Neutrophil (primary cell): ENCODE measurements at regions not wholly inside any gene's neighbourhood (a gene's known extent, or its start where the extent isn't known, plus 50 kb on each side); places are given as distances from the start of the nearest gene placed in this dataset.

ENCODE experiments used
- H3K27ac ChIP-seq: fragments of 200-600 bp; sonication (generic); 2 replicates; pipeline ENCODE4 v1.5.1; 2016; ENCODE audit warnings: mild to moderate bottlenecking, moderate library complexity
- H3K27me3 ChIP-seq: fragments of 200-600 bp; sonication (generic); 2 replicates; pipeline ENCODE4 v1.6.0; 2016; ENCODE audit warnings: mild to moderate bottlenecking
- H3K36me3 ChIP-seq: fragments of 200-600 bp; sonication (generic); 2 replicates; pipeline ENCODE4 v1.5.1; 2017
- H3K4me1 ChIP-seq, 2 experiments: fragments of 200-600 bp in 1 of 2; sonication (generic) in 1 of 2; 1 replicate in 1 of 2; 2 replicates in 1 of 2; pipeline versions ENCODE4 v1.5.1 to v1.6.1; 2013 to 2016; ENCODE audit warnings: low read depth in 1 of 2, low read length in 1 of 2, mild to moderate bottlenecking in 1 of 2, moderate library complexity in 1 of 2; ENCODE audit not compliant: control insufficient read depth in 1 of 2, insufficient read depth in 1 of 2
- H3K4me3 ChIP-seq, 2 experiments: fragments of 200-600 bp in 1 of 2; sonication (generic) in 1 of 2; 1 replicate in 1 of 2; 2 replicates in 1 of 2; pipeline ENCODE4 v1.5.1; 2013 to 2016; ENCODE audit warnings: low read depth in 1 of 2, low read length in 1 of 2, mild to moderate bottlenecking in 1 of 2, moderate library complexity in 1 of 2
- H3K9me3 ChIP-seq: fragments of 200-600 bp; sonication (generic); 2 replicates; pipeline ENCODE4 v1.5.1; 2016
- TF ChIP-seq, protein P1 (sequence below): fragments of 200-600 bp; sonication (generic); IDR thresholded peaks from 2 replicates; pipeline ENCODE4 v1.5.1; 2016; ENCODE audit warnings: antibody characterized with exemption

DNA sequence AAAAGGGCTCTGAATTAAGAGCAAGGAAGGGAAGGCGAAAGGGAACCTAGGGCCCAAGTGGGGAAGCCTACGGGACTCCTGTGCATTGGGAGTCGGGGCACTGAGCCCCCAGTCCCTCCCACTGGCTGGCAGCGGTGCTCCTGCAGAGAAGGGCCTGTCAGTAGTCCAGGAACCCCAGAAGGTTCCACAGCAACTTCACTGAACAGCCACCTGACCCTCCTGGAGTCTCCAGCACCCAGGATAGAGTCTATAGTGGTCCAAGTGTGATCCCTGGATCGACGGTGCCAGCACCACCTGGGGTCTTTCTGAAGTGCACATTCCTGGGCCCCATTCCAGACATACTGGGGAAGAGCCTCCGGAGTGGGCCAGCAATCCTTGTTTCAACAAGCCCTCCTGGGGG is 100.0 kb upstream of the B3GAT1 start:
- H3K9me3 ChIP-seq = no peaks in the 10 kb centered on the region
- no peaks in the 10 kb centered on the region for H3K27me3 ChIP-seq
- H3K4me3 ChIP-seq = no peak overlapping the region
- H3K27ac ChIP-seq = no peak overlapping the region
- no peaks in the 10 kb centered on the region for H3K4me1 ChIP-seq
- H3K36me3 ChIP-seq = no peaks in the 10 kb centered on the region
- TF ChIP-seq, protein P1, sequence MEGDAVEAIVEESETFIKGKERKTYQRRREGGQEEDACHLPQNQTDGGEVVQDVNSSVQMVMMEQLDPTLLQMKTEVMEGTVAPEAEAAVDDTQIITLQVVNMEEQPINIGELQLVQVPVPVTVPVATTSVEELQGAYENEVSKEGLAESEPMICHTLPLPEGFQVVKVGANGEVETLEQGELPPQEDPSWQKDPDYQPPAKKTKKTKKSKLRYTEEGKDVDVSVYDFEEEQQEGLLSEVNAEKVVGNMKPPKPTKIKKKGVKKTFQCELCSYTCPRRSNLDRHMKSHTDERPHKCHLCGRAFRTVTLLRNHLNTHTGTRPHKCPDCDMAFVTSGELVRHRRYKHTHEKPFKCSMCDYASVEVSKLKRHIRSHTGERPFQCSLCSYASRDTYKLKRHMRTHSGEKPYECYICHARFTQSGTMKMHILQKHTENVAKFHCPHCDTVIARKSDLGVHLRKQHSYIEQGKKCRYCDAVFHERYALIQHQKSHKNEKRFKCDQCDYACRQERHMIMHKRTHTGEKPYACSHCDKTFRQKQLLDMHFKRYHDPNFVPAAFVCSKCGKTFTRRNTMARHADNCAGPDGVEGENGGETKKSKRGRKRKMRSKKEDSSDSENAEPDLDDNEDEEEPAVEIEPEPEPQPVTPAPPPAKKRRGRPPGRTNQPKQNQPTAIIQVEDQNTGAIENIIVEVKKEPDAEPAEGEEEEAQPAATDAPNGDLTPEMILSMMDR = no peak

- Histone ChIP-seq H3K4me1 (no peaks in the 10 kb centered on the region), H3K36me3 (no peaks in the 10 kb centered on the region), H3K27ac (no peak overlapping the region), H3K27me3 (no peaks in the 10 kb centered on the region), H3K4me3 (no peak overlapping the region), H3K9me3 (no peaks in the 10 kb centered on the region)
- TF ChIP-seq, protein P1 = no peak
Observed at GRCh38 chr11:134511255-134511654, 99.2 kb upstream of the B3GAT1 start.

DNA sequence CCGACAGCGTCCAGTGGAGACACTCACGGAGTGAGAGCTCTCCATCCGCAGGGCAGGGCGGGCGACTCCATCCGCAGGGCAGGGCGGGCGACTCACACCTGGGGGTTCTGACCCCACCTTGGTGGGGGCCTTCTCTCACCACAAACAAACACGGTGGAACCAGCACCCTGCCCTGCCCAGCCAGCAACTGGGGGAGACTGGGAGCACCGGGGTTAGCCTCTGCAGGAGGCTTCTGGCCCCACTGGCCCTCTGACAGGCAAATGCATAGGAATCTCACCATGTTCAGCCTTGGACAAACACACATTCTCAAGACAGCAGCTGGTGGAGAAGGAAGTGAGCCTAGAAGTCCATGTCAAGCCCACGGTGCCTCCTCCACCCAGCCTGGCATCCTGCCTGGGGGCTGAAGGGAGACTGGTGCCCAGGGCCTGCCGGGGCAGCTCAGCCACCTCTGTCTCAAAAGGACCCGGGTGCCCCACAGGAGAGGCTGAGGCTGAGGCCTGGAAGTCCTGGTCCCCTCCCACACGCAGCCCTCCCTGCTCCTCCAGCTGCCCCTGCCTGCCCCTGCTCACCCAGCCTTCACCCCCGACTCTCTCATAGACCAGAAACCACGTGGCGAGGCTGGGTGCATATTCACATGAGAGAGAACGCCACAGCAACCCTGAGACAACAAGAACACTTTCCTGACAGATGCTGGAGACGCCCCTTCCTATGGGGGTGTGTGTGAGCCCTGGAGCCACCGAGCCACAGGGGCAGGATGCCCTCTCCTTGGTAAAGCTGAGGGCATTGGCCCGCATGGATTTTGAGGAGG is 98.4 kb upstream of the B3GAT1 start:
- TF ChIP-seq, protein P1 = no peak
- Histone ChIP-seq H3K4me3 (no peak overlapping the region), H3K4me1 (no peaks in the 10 kb centered on the region), H3K27me3 (no peaks in the 10 kb centered on the region), H3K27ac (no peak overlapping the region), H3K36me3 (no peaks in the 10 kb centered on the region), H3K9me3 (no peaks in the 10 kb centered on the region)

DNA sequence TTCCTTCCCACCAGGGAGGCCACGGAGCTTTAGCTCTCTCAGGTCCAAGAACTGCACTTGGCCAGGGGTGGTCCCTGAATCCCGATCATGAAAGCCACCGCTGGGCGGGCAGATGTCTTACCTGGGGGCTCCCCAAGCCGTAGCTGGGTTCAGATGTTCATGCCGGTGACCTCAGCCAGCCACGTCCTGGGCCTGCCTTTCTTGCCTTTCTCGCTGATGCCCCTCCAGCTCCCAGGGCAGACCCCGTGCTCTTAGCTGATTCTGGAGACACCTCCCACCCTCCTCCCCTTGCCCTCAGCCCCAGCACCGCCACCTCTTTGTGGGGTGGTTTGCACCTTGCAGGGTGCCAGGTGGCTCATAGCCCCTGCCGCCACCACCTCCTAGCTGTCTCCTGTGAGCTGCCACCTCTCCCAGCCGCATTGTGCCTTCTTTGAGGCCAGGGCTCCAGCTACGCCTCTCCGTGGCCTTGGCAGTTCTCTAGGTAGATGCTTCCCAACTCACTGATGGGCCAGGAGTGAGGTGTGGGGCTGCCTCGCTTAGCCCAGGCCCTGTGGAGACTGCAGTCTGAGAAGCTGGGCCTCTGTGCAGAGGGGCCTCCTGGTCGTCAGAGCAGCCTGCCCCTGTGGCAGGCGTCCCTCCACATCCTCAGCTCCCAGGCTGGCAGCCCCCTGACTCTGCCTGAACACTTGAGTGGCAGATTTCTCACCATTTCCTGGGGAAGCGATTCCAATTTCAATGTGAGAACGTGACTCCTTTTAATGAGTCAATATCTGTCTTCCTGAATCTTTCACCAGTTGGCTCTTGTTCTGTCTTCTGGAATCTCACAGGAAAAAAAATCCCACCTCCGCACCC is 97.6 kb upstream of the B3GAT1 start:
- Histone ChIP-seq H3K36me3 (no peaks in the 10 kb centered on the region), H3K9me3 (no peaks in the 10 kb centered on the region), H3K27me3 (no peaks in the 10 kb centered on the region), H3K4me3 (no peak overlapping the region), H3K4me1 (no peaks in the 10 kb centered on the region), H3K27ac (no peak overlapping the region)
- TF ChIP-seq, protein P1 = no peak

GRCh38 chr11:134508219-134508990 is 96.4 kb upstream of the B3GAT1 start:
- no peaks in the 10 kb centered on the region for H3K27me3 ChIP-seq
- no peaks in the 10 kb centered on the region for H3K9me3 ChIP-seq
- H3K36me3 ChIP-seq = no peaks in the 10 kb centered on the region
- H3K27ac ChIP-seq = no peak overlapping the region
- H3K4me3 ChIP-seq = no peak overlapping the region
- TF ChIP-seq, protein P1 = no peak
- no peaks in the 10 kb centered on the region for H3K4me1 ChIP-seq
